Fibroblast of upper back skin (primary cell): ENCODE measurements at regions not wholly inside any gene's neighbourhood (a gene's known extent, or its start where the extent isn't known, plus 50 kb on each side); places are given as distances from the start of the nearest gene placed in this dataset.
A peak's percentile ranks its signal among the peaks of the same experiment; 100 is the strongest.

ENCODE experiments used
- DNase-seq: peaks from one replicate; pipeline ENCODE4 v3.0.0-alpha.2; 2013

DNA sequence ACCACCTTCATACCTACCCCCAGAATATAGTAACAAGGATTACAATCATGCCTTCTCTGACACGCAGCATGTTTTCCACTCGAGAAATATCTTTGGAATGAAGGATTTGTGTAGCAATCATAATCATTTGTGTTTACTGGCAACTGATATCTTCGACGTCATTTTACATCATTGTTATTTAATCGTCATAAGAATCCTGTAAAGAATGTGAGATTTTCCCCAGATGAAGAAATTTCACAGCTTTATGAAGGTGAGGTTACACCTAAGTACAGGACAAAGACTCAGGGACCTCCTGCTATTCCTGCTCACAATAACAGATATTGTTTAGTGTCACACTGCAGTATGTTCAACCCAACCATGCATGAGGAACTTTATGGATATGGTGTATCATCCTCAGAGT, 198.2 kb upstream of the LDB2 start:
- no peak for DNase-seq

DNA sequence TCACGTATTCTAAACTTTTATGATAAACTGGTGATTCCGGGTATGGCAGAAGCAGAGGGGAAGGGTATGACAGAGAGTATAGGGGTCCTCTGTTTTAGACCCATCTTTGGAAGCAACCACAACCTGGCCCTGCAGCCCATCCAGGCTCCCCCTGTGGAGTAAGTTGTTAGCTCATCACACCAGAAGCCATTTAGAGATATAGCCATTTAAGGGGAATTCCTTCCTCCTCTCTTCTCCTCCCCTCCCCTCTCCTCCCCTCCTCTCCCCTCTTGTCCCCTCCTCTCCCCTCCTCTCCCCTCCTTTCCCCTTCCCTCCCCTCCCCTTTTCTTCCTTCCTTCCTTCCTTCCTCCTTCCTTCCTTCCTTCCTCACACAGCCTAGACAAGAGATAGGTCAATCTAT, 197.3 kb upstream of the LDB2 start:
- DNase-seq: no peak

DNA sequence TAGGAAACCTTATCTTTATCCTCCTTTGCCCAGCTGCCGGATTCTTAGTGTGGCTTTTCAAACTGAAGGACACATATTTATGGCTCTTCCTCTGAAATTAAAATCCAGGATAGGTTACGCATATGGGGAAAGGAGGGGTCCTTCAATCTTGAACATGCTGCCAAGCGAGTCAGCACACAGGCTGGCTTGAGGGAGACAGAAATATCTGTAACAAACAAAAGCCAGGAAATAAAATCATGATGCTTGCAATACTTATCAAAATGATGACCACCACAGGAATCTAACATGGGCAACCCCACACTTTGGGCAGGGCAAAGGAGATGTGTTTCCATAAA, 196.4 kb upstream of the LDB2 start:
- DNase-seq: no peak

DNA sequence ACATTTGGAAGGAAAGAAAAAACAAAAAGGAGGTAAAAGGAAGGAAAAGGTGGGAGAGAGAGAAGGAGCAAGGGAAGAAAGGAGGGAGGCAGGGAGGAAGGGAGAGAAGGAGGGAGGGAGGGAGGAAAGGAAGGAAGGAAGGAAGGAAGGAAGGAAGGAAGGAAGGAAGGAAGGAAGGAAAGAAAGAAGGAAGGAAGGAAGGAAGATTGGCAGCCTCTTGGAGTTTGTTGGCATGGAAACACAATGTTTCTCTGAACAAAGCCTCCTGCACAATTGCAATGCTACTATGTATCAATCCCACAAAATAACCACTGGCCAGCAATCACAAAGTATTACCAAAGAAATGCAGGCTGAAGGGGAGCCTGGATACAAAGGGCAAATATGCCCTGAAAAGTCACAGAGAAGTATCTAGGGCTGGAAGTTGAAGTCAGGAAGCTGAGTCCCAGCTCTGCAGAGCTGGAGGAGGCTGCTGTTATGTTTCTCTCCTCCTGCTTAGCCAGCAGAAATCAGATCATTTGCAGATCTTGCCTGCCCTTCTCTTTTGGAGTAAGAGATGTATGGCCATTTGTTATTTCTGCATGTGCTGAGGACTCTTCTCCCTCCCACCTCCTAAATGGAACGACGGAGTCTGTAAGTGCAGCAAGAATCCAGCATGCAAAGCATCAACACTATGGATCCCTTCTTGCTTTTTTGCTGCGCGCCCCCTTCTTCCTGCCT, 195.9 kb upstream of the LDB2 start:
- DNase-seq: no peak

DNA sequence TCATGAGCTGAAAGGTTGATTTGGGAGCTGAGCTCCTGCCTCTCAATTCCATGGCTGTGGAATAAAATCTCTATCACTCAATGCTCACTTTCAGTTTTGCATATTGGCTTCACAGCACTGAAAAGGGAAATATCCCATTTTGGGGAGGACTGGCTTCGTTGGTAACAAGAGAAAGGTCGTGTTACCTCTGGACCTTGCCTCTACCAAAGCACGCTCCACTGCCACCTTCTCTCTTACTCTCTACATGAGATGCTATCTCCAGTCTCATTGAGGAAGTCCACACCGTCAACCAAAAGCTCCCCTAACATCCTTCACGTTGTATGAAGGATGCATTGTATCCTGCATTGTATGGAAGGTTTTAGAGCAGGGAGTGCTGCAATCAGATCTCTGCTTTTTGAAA, 195.0 kb upstream of the LDB2 start:
- DNase-seq: no peak

DNA sequence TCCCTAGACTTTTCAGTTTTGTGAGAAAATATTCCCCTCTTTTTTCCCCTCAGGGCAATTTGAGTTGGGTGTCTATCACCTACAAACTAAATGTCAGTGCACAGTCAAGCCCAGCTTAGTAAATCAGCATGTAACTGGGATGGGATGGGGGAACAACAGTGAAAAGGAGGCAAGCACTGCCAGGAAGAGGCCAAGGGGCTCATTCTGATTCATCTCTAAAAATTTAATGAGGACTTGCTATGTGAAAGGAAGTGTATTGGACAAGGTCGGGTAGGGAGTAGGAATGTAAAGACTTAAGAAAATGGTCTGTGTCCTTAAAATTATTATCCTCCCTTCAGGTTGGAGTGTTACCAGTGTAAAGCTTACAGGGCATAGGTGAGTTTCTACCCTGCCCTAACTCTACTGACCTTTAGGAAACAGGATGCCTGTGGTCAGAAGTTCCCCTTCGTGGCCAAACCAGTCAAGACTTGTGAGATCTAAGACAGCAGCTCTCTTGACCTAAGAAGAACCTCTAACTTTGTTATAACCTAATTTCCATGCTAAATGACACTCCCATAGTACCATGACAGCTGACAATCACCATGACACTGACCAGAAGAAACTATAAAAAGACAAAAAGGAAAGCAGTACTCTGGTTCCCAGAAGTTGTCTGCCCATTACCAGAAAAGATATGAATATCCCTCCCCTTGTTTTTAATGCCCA, 194.4 kb upstream of the LDB2 start:
- DNase-seq: no peak

DNA sequence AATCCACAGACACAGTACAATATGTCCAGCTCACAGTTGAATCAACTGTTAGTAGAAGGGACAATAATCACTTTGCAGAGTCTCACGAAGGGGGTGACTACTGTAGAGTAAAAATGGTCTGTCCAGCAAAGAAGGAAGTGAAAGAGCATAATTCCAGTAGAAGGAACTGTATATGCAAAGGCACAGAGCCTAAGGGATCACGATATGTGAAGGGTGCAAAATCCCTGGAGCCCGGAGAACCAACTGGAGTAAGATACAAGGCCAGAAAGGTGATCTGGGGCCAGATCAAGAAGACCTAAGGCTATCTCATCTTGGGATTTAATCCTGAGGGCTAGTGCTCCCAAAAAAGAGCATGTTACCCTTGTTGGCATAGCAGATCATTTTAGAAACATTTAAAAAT, 192.7 kb upstream of the LDB2 start:
- no peak for DNase-seq

DNA sequence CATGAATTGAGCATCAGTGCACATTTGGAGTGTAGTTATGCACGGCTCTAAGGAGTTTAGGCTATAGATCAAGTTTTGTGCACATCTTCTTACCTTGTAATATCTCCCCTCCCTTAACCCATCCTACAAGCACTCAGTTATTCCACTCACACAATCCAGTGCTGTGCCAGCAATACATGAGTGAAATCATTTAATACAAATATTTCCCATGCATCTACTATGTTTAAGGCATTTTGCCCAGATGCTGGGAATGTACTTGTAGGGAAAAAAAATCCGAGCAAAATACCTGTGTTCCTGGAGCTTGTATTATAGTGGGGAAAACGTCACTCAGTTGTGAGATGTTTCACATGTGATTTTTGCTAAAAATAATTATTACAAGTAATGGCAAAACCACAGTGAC, 191.6 kb upstream of the LDB2 start:
- no peak for DNase-seq

DNA sequence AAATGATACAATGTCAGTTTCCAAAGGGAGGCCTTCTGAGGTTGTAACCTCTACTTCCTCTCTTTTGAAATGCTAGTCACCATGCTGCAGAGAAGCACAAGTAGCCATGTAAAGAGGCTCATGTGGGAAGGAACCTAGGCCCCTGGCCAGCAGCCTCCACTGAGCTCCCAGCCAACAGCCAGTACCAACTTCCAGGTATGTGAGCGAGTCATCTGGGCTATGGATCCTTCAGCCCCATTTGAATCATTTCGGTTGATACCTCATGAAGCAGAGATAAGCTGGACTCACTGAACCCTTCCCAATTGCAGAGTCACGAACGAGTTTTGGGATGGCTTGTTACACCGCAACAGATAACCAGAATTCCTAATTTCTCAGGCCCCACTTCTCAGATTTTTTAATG, 187.0 kb upstream of the LDB2 start:
- no peak for DNase-seq

DNA sequence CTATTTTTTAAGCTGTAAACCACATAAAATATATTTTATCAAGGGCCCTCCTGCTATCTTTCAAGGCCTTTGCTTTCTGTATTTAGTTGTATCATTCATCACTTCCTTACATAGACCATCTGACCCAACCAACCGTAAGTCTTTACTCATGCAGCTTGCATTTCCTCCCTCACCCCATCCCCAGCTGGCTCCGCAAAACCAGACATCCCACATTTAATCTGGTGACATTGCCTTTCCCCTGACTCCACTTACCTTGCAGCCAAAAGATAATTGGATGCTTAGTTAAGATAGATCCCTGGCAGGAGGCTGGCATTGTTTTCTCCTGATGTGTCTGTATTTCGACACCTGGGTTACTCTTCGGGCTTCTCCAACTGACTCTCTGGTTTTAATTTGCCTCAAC, 183.7 kb upstream of the LDB2 start:
- peak; percentile 68 for DNase-seq

DNA sequence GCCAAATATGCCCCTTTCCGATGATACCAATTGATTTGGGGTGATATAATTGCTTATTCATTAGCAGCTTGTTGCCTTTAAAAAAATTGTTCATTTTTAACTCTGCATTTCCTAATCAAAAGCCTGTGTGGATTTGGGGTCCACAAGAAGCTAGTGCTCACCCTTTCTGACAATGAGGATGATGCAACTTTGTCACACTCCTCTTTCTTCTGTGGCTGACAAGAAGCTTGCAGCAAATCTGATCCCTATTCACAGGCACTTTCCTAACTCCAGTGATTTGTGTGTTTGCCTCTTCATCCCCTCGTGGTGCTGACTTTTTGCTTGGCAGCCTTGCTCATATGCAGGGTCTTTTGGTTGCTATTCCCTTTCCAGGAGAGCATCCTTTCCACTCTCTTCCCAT, 182.7 kb upstream of the LDB2 start:
- no peak for DNase-seq

DNA sequence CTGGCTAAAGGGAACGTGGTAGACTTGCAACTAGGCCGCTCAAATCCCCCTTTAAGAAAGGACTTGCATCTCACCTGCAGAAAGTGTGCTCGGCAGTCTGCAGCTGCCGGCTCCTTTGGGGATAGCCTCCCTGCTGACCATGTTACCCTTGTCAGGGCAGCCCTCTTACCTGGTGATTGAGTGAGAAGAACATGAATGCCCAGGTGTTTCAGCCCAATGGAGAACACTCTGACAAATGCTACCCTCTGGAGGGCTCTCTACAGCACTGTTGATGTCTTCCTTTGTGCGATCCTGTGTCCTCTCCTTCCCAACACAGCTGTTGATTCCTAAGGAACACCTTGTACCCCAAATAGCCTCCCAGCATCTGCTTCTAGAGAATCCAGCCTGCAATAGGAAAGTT, 178.7 kb upstream of the LDB2 start:
- no peak for DNase-seq

DNA sequence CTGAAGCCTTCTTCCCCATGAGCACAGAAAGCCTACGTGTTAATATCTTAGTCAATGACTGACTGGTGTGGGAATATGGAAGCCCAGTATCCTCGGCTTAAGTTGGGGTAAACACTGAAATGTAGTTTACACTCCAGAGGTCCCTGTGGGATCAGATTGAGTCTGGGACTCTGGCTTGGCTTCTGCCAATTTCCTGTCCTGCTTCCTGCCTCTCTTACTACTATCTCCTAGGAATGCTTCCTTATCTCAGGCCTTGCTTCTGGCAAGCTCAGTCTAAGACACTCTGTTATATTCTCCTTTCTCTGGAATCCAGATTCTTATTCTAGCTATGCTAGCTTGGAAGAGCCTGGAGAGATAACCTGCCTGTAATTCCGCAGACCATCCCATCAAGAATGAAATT, 174.0 kb upstream of the LDB2 start:
- no peak for DNase-seq

DNA sequence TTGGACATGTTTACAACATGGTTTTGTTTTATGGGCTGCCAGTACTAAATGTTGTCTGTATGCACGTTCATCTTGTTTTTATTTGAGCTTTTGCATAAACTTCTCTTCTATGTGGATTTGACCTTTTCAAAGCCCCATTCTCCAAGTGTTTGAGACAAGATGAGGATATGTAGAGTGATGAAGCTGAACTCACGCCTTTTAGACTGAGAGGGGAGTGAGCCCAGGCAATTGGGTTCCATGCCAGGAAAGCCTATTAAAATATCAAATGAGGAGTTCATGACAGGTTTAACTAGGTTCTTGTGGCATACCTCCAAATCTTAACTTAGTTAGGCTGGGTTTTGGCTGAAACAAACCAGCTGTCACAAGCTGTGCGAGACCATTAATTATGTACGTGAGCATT, 170.4 kb upstream of the LDB2 start:
- DNase-seq: peak; percentile 42

DNA sequence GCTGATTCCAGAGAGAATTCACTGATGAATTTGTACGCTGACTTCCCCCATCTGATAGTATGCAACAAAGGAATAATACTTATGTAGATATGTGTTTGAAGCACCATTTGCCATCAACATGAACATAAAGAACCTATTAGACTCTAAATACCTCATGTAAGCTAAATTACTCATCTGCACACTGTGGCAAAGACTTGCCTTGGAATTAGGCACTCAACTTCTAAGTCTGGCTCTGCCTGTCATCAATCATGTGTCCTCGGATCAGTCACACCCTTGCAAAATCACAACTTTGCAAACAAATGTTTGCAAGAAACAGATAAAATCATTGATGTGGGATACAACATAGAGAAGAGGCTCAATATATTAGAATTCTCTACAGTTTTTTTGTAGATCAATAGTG, 169.9 kb upstream of the LDB2 start:
- peak; percentile 46 for DNase-seq

DNA sequence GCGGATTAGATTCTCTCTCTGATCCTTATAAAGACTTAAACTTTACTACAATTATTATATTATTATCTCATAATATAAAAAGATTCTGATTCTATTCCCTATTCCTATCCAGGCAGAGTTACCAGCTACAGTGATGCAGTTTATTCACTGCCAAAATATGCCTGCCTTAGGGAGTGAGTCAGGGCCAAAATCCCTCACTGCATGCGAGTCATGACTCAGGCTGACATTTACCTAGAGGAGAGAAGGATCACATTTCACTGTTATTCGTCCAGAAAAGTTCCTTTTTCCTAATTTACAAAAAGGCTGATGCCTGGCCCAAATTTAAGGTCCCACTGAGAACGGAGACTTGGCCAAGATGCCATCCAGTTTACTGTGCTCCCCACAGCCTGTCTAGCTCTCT, 168.5 kb upstream of the LDB2 start:
- peak; percentile 94 for DNase-seq

DNA sequence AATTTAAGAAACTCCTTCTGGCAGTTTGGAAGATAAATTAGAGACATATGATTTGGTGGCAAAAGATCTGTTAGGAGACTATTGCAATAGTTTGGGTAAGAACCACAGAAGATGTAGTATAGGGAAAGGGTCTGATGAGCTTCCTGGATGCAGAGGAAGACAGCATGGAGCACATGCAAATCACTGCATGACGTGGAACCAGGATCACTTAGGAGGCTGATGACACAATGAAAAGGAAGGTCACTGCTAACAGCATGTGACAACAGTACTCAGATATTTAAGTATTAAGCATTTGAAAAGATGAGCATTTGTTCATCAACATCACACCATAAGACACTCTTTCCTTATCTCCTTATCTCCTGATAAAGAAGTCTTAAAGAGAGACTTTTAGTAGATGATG, 167.8 kb upstream of the LDB2 start:
- DNase-seq: peak; percentile 15

DNA sequence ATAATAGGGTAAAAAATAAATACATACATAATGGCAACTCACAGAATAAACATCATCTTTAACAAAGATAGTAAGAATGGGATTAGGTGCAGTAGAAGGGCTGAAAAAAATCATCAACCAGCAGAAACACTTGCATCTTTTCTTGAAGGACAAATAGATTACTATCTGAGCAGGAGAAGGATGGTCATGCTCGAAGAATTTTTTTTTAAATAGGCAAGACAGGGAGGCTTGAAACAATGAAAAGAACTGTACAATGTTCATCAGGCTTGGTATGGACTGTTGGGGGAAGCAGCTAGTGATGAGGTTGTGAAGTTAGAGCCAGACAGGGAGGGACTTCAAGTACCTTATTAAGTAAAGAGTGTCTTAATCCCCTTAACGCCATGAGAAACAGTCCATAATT, 167.4 kb upstream of the LDB2 start:
- peak; percentile 73 for DNase-seq

DNA sequence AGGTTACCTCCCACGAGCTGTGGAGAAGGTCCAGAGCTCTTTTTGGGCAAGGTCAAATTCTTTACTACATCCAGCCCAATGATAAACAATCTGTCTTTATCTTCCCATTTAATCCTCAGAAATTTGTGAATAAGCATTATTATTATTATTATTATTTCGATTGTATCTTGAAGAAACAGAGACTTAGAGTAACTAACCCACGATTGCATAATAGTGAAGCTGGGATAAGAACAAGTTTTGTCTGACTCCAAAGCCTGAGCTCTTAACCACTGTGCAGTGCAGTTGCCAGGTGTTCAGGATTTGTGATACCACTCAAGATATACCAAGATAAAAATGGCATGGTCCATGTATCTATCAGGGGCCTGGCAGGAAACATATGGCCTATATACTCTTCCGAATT, 166.5 kb upstream of the LDB2 start:
- DNase-seq: no peak

DNA sequence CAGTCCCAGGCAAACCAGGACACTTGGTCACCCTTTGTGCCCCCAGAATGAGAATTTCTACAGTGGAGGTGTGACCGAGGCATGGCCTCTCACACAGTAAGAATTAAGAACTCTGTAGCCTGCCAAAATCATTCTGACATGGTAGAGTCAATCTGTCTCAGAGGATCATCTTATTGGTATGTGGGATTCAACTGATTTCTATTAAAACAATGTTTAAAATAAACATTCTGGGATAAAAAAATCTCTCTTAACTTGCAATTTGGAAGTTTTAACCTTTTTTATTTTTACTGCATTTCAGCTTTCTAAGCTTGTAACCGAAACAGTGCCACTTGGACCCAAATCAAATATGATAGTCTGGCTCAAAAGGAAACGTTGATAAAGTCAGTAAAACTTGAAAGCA, 165.4 kb upstream of the LDB2 start:
- DNase-seq: peak; percentile 91

DNA sequence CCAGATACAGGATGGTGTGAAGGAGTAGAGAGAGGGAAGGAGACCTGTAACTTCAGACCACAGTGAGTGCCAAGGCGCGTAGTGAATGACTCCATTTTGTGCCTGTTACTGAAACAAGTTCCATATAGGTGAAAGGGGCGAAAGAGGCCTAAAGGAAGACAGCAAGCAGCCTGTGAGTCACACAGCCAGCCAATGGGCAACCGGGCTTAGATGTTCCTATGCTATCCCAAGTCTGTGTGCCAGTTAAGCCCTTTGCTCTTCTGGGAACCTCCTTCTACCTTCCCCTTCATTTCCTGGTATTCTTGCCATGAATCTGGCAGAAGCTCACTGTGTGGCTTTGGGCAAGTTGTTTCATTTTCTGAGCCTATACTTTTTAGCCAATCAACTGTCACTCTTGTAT, 161.8 kb upstream of the LDB2 start:
- no peak for DNase-seq

DNA sequence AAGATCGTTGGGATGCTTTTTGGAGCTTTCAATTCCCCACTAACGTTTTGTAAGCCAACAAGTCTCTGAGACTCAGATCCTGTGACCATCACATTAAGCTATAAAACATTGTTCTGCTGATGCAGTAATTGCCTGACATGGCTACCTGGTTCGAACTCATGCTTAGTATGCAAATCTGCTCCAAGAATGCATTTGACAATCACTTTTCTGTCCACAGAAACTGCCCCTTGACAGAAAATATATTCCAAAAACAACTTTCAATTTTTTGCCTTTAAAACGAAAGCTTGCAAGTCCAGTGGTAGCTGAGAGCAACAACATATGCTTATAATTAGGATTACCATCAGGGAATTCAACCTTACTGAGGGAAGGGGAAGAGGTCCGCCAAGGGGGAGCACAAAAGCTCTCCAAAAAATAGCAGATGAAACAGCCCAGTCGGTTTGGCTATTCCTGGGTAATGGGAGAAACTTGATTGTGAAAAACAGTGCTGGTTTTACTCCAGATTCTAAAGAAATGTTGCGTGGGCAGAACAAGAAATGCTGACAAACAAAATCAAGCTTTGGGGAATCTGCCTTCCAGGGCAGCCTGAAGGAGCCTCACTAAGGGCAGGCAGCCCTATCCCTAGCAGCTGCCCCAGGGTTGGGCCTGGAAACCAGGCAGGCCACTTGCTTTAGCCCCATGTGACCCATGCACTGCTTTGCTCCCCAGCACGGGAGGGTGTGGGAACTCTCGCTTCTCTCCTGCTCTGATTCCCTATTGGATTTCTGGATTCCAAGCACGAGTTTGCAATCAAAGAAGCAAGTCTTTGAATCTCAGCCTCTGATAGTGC, 160.7 kb upstream of the LDB2 start:
- DNase-seq: peak; percentile 80

DNA sequence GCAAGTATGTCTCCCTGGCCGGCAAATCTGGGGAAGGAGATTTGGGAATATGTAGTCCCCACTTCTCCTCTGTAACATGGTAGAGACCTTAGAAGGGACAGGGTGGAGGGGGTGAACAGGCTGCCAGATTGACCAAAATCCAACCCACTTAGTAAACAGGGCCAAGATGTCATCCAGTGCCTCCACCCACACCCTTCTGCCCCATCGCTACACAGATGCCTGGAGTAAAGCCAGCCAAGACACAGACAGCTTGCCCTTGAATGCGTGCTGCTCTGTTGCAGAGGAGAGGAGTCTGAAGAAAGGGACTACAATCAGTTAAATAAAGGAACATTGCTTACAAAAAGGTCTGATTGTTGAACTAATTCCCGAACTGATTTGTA, 160.1 kb upstream of the LDB2 start:
- DNase-seq: peak; percentile 60

DNA sequence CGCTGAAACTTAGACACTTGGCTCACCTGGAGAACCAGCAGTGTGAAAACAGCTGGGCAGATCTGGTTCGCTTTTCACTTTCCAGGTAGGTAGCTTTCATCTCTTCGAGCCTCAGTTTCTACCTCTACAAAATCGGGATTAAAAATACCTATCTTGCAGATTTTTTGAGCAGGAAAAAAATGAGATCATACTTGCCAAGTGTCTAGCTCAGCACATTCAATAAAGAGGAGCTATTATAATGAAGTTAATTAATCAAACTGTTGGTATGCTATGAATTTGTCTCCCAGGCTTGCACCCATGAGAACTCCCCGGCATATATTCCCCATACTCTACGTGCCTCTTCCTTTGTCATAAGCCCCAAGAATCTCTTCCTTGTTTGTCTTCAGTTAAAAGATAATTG, 158.6 kb upstream of the LDB2 start:
- no peak for DNase-seq
